BE2C (cell line): ENCODE measurements at regions not wholly inside any gene's neighbourhood (a gene's known extent, or its start where the extent isn't known, plus 50 kb on each side); places are given as distances from the start of the nearest gene placed in this dataset.
"Not testable (repeated sequence)": the region's sequence is repeated elsewhere in the genome, so short reads cannot be mapped to it uniquely, and the experiment has no call there.

Experiments used
- DNase-seq: peaks from one replicate; pipeline ENCODE4 v3.0.0-alpha.2; 2020
- H3K27me3 ChIP-seq: fragments of 250-450 bp; sonication (Bioruptor Pico); 2 replicates; pipeline ENCODE4 v1.5.1; 2020; ENCODE audit warnings: mild to moderate bottlenecking
- H3K36me3 ChIP-seq: fragments of 250-450 bp; sonication (Bioruptor Pico); 2 replicates; pipeline ENCODE4 v1.5.1; 2020; ENCODE audit warnings: mild to moderate bottlenecking
- H3K4me1 ChIP-seq: fragments of 250-450 bp; sonication (Bioruptor Pico); 2 replicates; pipeline ENCODE4 v1.5.1; 2020
- H3K4me3 ChIP-seq: 2 replicates; pipeline ENCODE4 v1.5.1; 2011; ENCODE audit warnings: low read depth, low read length
- H3K9me3 ChIP-seq: fragments of 250-450 bp; sonication (Bioruptor Pico); 2 replicates; pipeline ENCODE4 v1.5.1; 2020

- not testable (repeated sequence) for H3K4me1 ChIP-seq, H3K27me3 ChIP-seq, H3K36me3 ChIP-seq, H3K9me3 ChIP-seq, H3K4me3 ChIP-seq, DNase-seq
These were observed 4545.7 kb upstream of the TPTE start for GRCh38 chr21:5975719-5976118.

- H3K27me3 ChIP-seq, H3K4me3 ChIP-seq, DNase-seq, H3K9me3 ChIP-seq, H3K36me3 ChIP-seq, H3K4me1 ChIP-seq: not testable (repeated sequence)
These were observed 4523.8 kb upstream of the TPTE start for GRCh38 chr21:5997586-5997985.

DNA sequence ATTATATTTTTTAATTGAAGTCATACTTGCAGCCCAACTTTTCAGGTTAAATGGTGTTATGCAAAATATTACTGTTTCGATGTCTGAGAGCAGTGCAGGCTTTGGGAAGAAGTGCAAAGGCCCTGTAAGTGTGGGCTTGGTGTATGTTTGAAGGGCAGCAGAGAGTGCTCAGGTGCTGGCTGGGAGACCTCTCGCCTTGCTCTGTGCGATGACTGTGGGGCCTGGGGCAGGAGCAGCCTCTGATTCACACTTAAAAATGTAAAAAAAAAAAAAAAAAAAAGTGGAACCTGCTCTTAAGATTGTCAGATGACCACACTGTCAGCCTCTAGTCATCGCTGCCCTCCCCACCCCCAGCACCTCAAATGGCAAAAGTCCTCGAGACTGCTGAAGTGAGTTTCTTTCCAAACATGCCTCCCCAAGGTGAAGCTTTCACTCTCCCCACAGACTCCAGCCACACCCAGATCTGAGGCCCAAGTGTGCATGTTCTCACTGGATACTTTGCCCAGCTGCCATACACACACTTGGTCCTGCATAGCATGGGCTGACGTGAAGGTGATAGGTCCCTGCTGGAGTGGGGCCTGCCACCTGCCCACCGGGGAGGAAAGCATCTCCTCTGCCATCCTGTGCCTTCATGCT is 4505.8 kb upstream of the TPTE start:
- not testable (repeated sequence) for H3K9me3 ChIP-seq, H3K4me3 ChIP-seq, H3K27me3 ChIP-seq, DNase-seq, H3K4me1 ChIP-seq, H3K36me3 ChIP-seq

DNA sequence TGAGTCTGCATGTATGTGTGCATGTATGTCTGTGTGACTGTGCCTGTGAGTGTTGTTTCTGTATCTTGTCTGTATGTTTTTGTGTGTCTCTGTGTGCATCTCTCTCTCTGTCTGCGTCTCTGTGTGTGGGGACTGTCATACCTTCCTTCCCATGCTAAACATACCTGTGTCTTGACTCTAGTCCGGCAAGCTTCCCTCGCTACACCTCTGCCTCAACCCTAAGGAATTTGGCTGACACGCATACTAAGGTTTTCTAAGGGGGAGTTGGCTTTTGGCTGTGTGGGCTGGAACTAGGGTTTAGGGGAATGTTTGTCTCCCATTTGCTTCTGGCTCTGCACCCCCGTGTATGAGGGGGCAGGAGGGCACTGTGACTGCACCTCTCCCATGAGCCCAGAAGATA is 4500.9 kb upstream of the TPTE start:
- not testable (repeated sequence) for H3K27me3 ChIP-seq, H3K4me3 ChIP-seq, H3K36me3 ChIP-seq, DNase-seq, H3K9me3 ChIP-seq, H3K4me1 ChIP-seq

GRCh38 chr21:6020953-6021716 is 4500.2 kb upstream of the TPTE start:
- H3K4me1 ChIP-seq = not testable (repeated sequence)

GRCh38 chr21:6021717-6022270 is 4499.6 kb upstream of the TPTE start:
- H3K36me3 ChIP-seq, H3K9me3 ChIP-seq, H3K4me1 ChIP-seq, H3K4me3 ChIP-seq, DNase-seq, H3K27me3 ChIP-seq: not testable (repeated sequence)

More at GRCh38 chr21:6020953-6021716, 4500.2 kb upstream of the TPTE start:
- not testable (repeated sequence) for H3K27me3 ChIP-seq, H3K4me3 ChIP-seq, H3K36me3 ChIP-seq, H3K9me3 ChIP-seq, DNase-seq

DNA sequence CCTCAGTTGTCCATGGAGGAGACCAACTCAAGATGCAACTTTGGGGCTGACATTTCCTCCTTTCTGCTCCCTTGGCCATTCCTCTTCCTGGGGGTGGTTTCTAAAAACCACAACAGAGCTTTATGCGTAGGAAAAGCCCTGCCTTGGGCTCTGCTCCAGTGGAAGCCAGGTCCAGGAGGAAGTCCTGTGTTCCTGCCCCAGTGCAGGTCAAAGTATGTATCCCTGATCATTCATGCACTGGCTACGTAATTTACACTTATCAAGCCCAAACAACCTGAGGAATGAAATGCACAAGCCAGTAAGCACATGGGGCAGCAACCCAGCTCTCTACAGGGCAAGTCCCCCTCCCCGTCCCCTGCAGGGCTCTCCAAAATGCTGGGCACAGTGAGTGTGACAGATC is 4498.1 kb upstream of the TPTE start:
- H3K4me3 ChIP-seq, H3K9me3 ChIP-seq, H3K36me3 ChIP-seq, H3K27me3 ChIP-seq, H3K4me1 ChIP-seq, DNase-seq: not testable (repeated sequence)

DNA sequence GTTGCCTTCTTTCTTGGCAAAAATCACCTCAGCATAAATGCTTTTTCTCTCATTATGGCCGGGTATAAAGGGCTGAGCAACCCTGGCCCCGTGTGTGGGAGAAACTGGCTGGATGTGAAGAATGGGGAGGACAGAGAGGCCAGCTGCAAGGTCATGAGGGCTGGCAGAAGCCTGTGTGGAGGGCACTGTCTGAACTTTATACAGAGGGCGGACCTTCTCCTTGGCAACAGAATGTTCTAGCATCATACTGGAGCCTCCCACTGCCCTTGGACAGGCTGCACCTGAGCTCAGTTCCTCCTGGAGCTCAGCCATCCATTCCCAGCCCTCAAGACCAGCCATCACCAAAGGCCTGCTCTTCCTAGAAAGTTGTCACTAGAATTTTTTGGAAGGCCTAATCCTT is 4496.2 kb upstream of the TPTE start:
- H3K9me3 ChIP-seq, H3K27me3 ChIP-seq, H3K36me3 ChIP-seq, DNase-seq, H3K4me1 ChIP-seq, H3K4me3 ChIP-seq: not testable (repeated sequence)

DNA sequence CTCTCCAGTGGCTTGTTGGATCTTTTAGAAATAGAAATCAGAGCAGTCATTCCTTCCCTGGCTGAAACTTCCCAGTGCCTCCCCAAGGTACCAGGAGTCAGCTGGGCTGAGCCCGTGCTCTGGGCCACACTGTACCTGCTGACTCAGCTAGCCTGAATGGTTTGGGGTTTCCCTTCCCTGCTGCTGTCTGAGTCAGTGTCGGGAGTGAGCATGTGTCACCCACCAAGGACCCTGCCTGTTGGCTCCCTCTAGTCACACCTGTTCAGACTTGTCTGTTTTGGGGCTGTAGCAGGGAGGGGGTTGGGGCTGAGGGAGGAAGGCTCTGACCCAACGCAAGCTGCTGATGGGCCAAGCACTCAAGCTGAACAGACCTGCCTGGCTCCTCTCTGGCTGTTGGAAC is 4493.9 kb upstream of the TPTE start:
- not testable (repeated sequence) for H3K4me3 ChIP-seq, H3K36me3 ChIP-seq, H3K27me3 ChIP-seq, H3K9me3 ChIP-seq, H3K4me1 ChIP-seq, DNase-seq

- H3K36me3 ChIP-seq, DNase-seq, H3K4me1 ChIP-seq, H3K9me3 ChIP-seq, H3K4me3 ChIP-seq, H3K27me3 ChIP-seq: not testable (repeated sequence)
These were observed 4487.2 kb upstream of the TPTE start for GRCh38 chr21:6034124-6034678.

- not testable (repeated sequence) for H3K27me3 ChIP-seq, H3K9me3 ChIP-seq, H3K4me3 ChIP-seq, H3K4me1 ChIP-seq, H3K36me3 ChIP-seq, DNase-seq
These were observed 4486.4 kb upstream of the TPTE start for GRCh38 chr21:6034820-6035473.

GRCh38 chr21:6035474-6036155 is 4485.8 kb upstream of the TPTE start:
- H3K36me3 ChIP-seq, DNase-seq, H3K4me1 ChIP-seq, H3K27me3 ChIP-seq, H3K4me3 ChIP-seq, H3K9me3 ChIP-seq: not testable (repeated sequence)

DNA sequence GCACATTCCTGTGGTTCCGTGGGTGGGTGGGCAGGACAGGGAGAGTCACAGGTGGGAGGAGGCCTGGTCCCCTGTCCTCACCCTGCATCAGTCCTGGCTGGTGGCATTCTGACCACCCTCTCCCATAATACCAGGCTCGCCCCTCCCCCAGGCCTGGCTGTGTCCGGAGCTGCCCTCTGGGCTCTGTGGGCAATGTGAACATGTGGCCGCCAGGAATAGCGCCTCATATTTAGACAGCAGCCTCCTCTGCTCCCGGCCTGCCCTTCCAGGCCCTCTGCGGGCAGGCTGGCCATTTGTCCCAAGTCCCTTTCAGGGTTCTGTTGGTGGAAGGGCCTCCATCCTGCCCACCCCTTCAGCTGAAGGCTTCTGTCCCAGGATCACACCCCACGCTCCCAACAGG is 4482.2 kb upstream of the TPTE start:
- not testable (repeated sequence) for H3K4me1 ChIP-seq, DNase-seq, H3K9me3 ChIP-seq, H3K36me3 ChIP-seq, H3K27me3 ChIP-seq, H3K4me3 ChIP-seq

- H3K4me1 ChIP-seq, H3K4me3 ChIP-seq, DNase-seq, H3K9me3 ChIP-seq, H3K36me3 ChIP-seq, H3K27me3 ChIP-seq: not testable (repeated sequence)
These were observed 4481.3 kb upstream of the TPTE start for GRCh38 chr21:6040095-6040494.

GRCh38 chr21:6043430-6044275 is 4477.7 kb upstream of the TPTE start:
- not testable (repeated sequence) for H3K9me3 ChIP-seq, H3K27me3 ChIP-seq, H3K4me1 ChIP-seq, DNase-seq, H3K36me3 ChIP-seq, H3K4me3 ChIP-seq
